Breast epithelium (tissue), 4 donors: ENCODE measurements at regions not wholly inside any gene's neighbourhood (a gene's known extent, or its start where the extent isn't known, plus 50 kb on each side); places are given as distances from the start of the nearest gene placed in this dataset.
"Not testable (repeated sequence)": the region's sequence is repeated elsewhere in the genome, so short reads cannot be mapped to it uniquely, and the experiment has no call there.

Source experiments
- DNase-seq, 2 donors: peaks; one replicate each; pipeline ENCODE4 v3.0.0-alpha.2; 2019; ENCODE audit warnings: low spot score in 2 of 2
- H3K27ac ChIP-seq, 2 donors: fragments of 200-600 bp; sonication (generic) in 1 of 2; one replicate each; pipeline ENCODE4 v1.5.1; 2016 to 2019; ENCODE audit warnings: mild to moderate bottlenecking in 1 of 2
- H3K27me3 ChIP-seq, 2 donors: fragments of 200-600 bp; sonication (generic) in 1 of 2; one replicate each; pipeline versions ENCODE4 v1.5.1 to v1.6.0; 2017 to 2019; ENCODE audit warnings: control low read depth in 1 of 2, mild to moderate bottlenecking in 1 of 2
- H3K36me3 ChIP-seq: fragments of 200-600 bp; one replicate; pipeline ENCODE4 v1.5.1; 2019
- H3K4me1 ChIP-seq, 2 donors: fragments of 200-600 bp; sonication (generic); one replicate each; pipeline ENCODE4 v1.5.1; 2016 to 2019; ENCODE audit warnings: control low read depth in 1 of 2
- H3K4me3 ChIP-seq, 3 donors: fragments of 200-600 bp; sonication (generic); 1 replicate in 2 of 3; 2 replicates in 1 of 3; pipeline ENCODE4 v1.5.1; 2016 to 2019; ENCODE audit warnings: mild to moderate bottlenecking in 3 of 3, moderate library complexity in 2 of 3
- H3K9me3 ChIP-seq, 2 donors: fragments of 200-600 bp; sonication (generic) in 1 of 2; one replicate each; pipeline ENCODE4 v1.5.1; 2016 to 2019; ENCODE audit warnings: control low read depth in 1 of 2
- POLR2A ChIP-seq: fragments of 450-650 bp; IDR thresholded peaks from one replicate; pipeline ENCODE4 v1.6.1; 2016; ENCODE audit warnings: antibody characterized with exemption, mild to moderate bottlenecking, moderate library complexity
- POLR2AphosphoS5 ChIP-seq, 3 donors: sonication (generic); formaldehyde crosslinking; IDR thresholded peaks; one replicate each; pipeline ENCODE4 v1.6.1; 2017; ENCODE audit warnings: antibody characterized with exemption in 3 of 3
- intact Hi-C: fragments of 100-400 bp; cut with DNase I; formaldehyde crosslinking; loops from one replicate; pipeline ENCODE4 v1.15.1; 2023; ENCODE audit warnings: low total_unique reads
- TF ChIP-seq, protein P1 (sequence below), 3 donors: fragments of 450-650 bp; IDR thresholded peaks; one replicate each; pipeline ENCODE4 v1.5.1; 2016 to 2017; ENCODE audit warnings: antibody characterized with exemption in 3 of 3, mild to moderate bottlenecking in 3 of 3, moderate library complexity in 3 of 3

DNA sequence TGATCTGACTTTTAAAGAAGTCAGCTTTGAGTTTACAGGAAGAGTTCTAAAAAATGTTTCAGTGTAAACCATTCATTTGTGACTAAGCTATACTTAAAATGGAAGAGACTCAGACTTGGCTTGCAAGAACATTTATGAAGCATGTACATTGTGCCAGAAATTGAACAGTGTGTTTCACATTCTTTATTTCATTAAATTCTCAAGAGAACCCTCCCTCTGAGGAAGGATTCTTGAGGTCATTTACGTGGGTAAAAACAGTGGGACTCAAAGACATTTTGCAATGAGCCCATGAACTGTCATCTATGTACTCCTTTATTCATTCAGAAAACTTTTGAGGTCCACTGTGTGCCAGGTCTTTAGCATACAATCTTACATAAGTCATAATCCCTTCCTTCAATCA, 143.6 kb upstream of the ZNF521 start:
- Histone ChIP-seq H3K36me3 (no peaks in the 10 kb centered on the region), H3K9me3 (peaks cover 0 to 5% of the 10 kb centered on the region in 2 donors), H3K27ac (no peak overlapping the region), H3K27me3 (no peaks in the 10 kb centered on the region), H3K4me1 (no peaks in the 10 kb centered on the region), H3K4me3 (no peak overlapping the region)
- no peak for DNase-seq
- TF ChIP-seq, protein P1, sequence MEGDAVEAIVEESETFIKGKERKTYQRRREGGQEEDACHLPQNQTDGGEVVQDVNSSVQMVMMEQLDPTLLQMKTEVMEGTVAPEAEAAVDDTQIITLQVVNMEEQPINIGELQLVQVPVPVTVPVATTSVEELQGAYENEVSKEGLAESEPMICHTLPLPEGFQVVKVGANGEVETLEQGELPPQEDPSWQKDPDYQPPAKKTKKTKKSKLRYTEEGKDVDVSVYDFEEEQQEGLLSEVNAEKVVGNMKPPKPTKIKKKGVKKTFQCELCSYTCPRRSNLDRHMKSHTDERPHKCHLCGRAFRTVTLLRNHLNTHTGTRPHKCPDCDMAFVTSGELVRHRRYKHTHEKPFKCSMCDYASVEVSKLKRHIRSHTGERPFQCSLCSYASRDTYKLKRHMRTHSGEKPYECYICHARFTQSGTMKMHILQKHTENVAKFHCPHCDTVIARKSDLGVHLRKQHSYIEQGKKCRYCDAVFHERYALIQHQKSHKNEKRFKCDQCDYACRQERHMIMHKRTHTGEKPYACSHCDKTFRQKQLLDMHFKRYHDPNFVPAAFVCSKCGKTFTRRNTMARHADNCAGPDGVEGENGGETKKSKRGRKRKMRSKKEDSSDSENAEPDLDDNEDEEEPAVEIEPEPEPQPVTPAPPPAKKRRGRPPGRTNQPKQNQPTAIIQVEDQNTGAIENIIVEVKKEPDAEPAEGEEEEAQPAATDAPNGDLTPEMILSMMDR (IDR thresholded peaks at IDR 0.05), result no peak
- TF ChIP-seq POLR2AphosphoS5 (IDR thresholded peaks at IDR 0.05), result no peak
- no peak for TF ChIP-seq POLR2A
- intact Hi-C loops, result no loop called here

GRCh38 chr18:25494888-25495287, 142.9 kb upstream of the ZNF521 start:
- H3K9me3 ChIP-seq, result peaks cover 0 to 5% of the 10 kb centered on the region in 2 donors
- no peaks in the 10 kb centered on the region for H3K4me1 ChIP-seq
- intact Hi-C loops, result no loop called here
- H3K27me3 ChIP-seq, result no peaks in the 10 kb centered on the region
- DNase-seq, result no peak
- H3K27ac ChIP-seq, result no peak overlapping the region
- no peaks in the 10 kb centered on the region for H3K36me3 ChIP-seq
- no peak overlapping the region for H3K4me3 ChIP-seq
- TF ChIP-seq POLR2A (no peak), POLR2AphosphoS5 (IDR thresholded peaks at IDR 0.05) (no peak)
- TF ChIP-seq, protein P1 (IDR thresholded peaks at IDR 0.05), result no peak

GRCh38 chr18:25493401-25493800, 141.4 kb upstream of the ZNF521 start:
- Histone ChIP-seq H3K27ac (no peak overlapping the region), H3K36me3 (no peaks in the 10 kb centered on the region), H3K4me3 (no peak overlapping the region), H3K9me3 (peaks cover 0 to 5% of the 10 kb centered on the region in 2 donors), H3K27me3 (no peaks in the 10 kb centered on the region), H3K4me1 (no peaks in the 10 kb centered on the region)
- intact Hi-C loops, result no loop called here
- no peak for DNase-seq
- TF ChIP-seq POLR2AphosphoS5 (IDR thresholded peaks at IDR 0.05) (no peak), POLR2A (no peak)
- TF ChIP-seq, protein P1 (IDR thresholded peaks at IDR 0.05), result no peak

- peaks cover 0 to 5% of the 10 kb centered on the region in 2 donors for H3K9me3 ChIP-seq
- H3K27me3 ChIP-seq, result no peaks in the 10 kb centered on the region
- intact Hi-C loops, result no loop called here
- no peaks in the 10 kb centered on the region for H3K4me1 ChIP-seq
- no peak overlapping the region for H3K27ac ChIP-seq
- no peaks in the 10 kb centered on the region for H3K36me3 ChIP-seq
- DNase-seq, result no peak
- H3K4me3 ChIP-seq, result no peak overlapping the region
- TF ChIP-seq POLR2A, result no peak
- TF ChIP-seq, protein P1 (IDR thresholded peaks at IDR 0.05), result no peak
- TF ChIP-seq POLR2AphosphoS5 (IDR thresholded peaks at IDR 0.05), result no peak
Measured at GRCh38 chr18:25490316-25490715, 138.3 kb upstream of the ZNF521 start.

DNA sequence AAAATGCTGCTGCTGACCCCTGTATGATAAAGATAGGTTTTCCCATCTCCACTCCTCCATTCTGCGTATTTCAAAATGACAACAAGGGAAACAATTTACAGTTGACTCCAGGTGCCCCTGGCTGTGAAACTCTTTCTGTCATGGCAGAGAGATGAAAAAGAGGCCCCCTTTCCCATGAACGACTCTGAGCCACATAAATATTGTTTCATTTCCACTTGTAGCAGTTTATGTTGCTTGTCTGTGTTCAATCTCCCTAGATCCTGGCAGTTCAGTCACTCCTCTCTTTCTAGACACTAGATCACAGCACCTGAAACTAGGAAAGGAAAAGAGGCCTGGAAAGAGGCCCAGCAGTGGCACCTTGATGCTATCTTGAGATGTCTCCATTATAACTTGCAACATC, 121.0 kb upstream of the ZNF521 start:
- Histone ChIP-seq H3K9me3 (no peaks in the 10 kb centered on the region), H3K36me3 (no peaks in the 10 kb centered on the region), H3K4me1 (no peaks in the 10 kb centered on the region), H3K4me3 (no peak overlapping the region), H3K27me3 (no peaks in the 10 kb centered on the region), H3K27ac (no peak overlapping the region)
- no peak for DNase-seq
- intact Hi-C loops, result no loop called here
- TF ChIP-seq POLR2A, result no peak
- TF ChIP-seq, protein P1 (IDR thresholded peaks at IDR 0.05), result no peak
- TF ChIP-seq POLR2AphosphoS5 (IDR thresholded peaks at IDR 0.05), result no peak

DNA sequence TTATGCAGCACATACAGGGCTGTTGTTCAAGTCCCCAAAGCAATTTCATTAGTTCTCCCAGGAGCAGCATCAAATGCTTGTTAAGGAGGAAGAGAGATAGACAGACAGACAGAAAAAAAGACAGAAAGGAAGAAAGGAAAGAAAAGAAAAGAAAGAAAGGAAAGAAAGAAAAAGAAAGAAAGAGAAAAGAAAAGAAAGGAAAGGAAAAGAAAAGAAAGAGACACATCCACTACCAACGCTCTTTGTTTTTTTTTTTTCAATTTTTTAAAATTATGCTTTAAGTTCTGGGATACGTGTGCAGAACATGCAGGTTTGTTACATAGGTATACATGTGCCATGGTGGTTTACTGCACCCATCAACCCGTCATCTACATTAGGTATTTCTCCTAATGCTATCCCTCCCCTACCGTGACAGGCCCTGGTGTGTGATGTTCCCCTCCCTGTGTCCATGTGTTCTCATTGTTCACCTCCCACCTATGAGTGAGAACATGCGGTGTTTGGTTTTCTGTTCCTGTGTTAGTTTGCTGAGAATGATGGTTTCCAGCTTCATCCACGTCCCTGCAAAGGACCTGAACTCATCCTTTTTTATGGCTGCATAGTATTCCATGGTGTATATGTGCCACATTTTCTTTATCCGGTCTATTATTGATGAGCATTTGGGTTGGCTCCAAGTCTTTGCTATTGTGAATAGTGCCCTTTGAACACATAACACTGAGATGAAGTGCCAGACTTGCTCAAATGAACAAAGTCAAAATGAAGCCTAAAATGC, 119.0 kb upstream of the ZNF521 start:
- intact Hi-C loops, result not testable (repeated sequence)

More for the DNA sequence above, 119.0 kb upstream of the ZNF521 start:
- not testable (repeated sequence) for DNase-seq, H3K9me3 ChIP-seq, H3K4me3 ChIP-seq, H3K27ac ChIP-seq, H3K27me3 ChIP-seq, H3K4me1 ChIP-seq, H3K36me3 ChIP-seq
